ENCODE measurements at regions not wholly inside any gene's neighbourhood (a gene's known extent, or its start where the extent isn't known, plus 50 kb on each side); places are given as distances from the start of the nearest gene placed in this dataset.

DNA sequence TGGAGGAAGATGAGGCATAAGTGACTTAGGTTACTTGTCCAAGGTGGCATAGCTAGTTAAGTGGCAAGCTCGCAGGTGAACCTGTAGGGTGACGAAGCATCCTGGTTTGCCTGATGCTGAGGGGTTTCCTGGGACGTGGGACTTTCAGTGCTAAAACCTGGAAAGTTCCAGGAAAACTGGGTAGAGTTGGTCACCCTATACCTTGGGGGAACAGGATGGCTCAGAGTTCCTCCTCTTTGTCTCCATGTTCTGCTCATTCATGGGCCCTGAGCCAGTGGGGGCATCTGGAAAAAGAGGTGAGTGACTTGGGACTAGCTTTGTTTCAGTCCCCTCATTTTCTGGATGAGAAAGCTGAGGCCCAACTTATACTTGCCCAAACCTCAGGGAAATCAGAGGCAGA lies 268.0 kb upstream of the N4BP1 start:
- POLR2A ChIA-PET = no interaction called here

GRCh38 chr16:48870141-48870540 lies 260.2 kb upstream of the N4BP1 start:
- no peak overlapping the region for H2AFZ ChIP-seq (ENCODE audit: low read depth)
- no peaks in the 10 kb centered on the region for H3K9me3 ChIP-seq
- no peak overlapping the region for H3K9ac ChIP-seq
- POLR2A ChIA-PET = no interaction called here
- no peak overlapping the region for H3K27ac ChIP-seq (ENCODE audit: low read depth in 2 of 2, low read length in 1 of 2)
- no peak for DNase-seq
- H3K36me3 ChIP-seq (replicated peaks in 1 of 2; ENCODE audit: control insufficient read depth in 1 of 2, insufficient read depth in 2 of 2, low read length in 1 of 2) = no peaks in the 10 kb centered on the region
- CTCF ChIA-PET = no interaction called here
- no peaks in the 10 kb centered on the region for H3K27me3 ChIP-seq (ENCODE audit: insufficient read depth)
- H3K9me2 ChIP-seq = no peaks in the 10 kb centered on the region
- H3K4me3 ChIP-seq (ENCODE audit: low read depth in 2 of 2, low read length in 1 of 2) = no peak overlapping the region
- no peaks in the 10 kb centered on the region for H3F3A ChIP-seq (replicated peaks; ENCODE audit: insufficient read depth)
- H4K20me1 ChIP-seq (ENCODE audit: insufficient read depth) = no peaks in the 10 kb centered on the region
- TF ChIP-seq NRF1 (IDR thresholded peaks at IDR 0.05; ENCODE audit: low read depth, low read length) = no peak
- no peak for TF ChIP-seq TAF1 (IDR thresholded peaks at IDR 0.05; ENCODE audit: borderline replicate concordance, low read depth, low read length)
- TF ChIP-seq RAD21 (IDR thresholded peaks at IDR 0.05; ENCODE audit: low read length) = no peak
- no peak for TF ChIP-seq SMC3 (IDR thresholded peaks at IDR 0.05; ENCODE audit: low read depth, low read length)
- TF ChIP-seq RFX5 (IDR thresholded peaks at IDR 0.05; ENCODE audit: low read length) = no peak
- no peak for TF ChIP-seq FOXM1 (IDR thresholded peaks at IDR 0.05; ENCODE audit: low read depth)
- TF ChIP-seq, protein P1, sequence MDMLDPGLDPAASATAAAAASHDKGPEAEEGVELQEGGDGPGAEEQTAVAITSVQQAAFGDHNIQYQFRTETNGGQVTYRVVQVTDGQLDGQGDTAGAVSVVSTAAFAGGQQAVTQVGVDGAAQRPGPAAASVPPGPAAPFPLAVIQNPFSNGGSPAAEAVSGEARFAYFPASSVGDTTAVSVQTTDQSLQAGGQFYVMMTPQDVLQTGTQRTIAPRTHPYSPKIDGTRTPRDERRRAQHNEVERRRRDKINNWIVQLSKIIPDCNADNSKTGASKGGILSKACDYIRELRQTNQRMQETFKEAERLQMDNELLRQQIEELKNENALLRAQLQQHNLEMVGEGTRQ (IDR thresholded peaks at IDR 0.05; ENCODE audit: borderline replicate concordance, low read depth, low read length) = no peak
- TF ChIP-seq TCF12 (IDR thresholded peaks at IDR 0.05) = no peak
- TF ChIP-seq GATA2 (CRISPR knock-in tag; IDR thresholded peaks at IDR 0.05) = no peak
- no peak for TF ChIP-seq MXI1 (IDR thresholded peaks at IDR 0.05; ENCODE audit: low read depth, low read length)
- no peak for TF ChIP-seq NFIC (IDR thresholded peaks at IDR 0.05; ENCODE audit: borderline replicate concordance)
- TF ChIP-seq, protein P2, sequence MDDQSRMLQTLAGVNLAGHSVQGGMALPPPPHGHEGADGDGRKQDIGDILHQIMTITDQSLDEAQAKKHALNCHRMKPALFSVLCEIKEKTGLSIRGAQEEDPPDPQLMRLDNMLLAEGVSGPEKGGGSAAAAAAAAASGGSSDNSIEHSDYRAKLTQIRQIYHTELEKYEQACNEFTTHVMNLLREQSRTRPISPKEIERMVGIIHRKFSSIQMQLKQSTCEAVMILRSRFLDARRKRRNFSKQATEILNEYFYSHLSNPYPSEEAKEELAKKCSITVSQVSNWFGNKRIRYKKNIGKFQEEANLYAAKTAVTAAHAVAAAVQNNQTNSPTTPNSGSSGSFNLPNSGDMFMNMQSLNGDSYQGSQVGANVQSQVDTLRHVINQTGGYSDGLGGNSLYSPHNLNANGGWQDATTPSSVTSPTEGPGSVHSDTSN (IDR thresholded peaks at IDR 0.05) = no peak
- TF ChIP-seq MAX (IDR thresholded peaks at IDR 0.05; ENCODE audit: low read depth) = no peak
- TF ChIP-seq SIN3A (IDR thresholded peaks at IDR 0.05; ENCODE audit: borderline replicate concordance, low read depth, low read length) = no peak
- no peak for TF ChIP-seq RXRA (IDR thresholded peaks at IDR 0.05; ENCODE audit: borderline replicate concordance, low read depth)
- WGBS (ENCODE audit: low lambda C conversion rate) = 4% methylated on average over 1 of the region's 2 CpGs
- no peaks in the 10 kb centered on the region for H3K79me2 ChIP-seq (ENCODE audit: insufficient read depth)
- H3K4me2 ChIP-seq = no peak overlapping the region
- no peaks in the 10 kb centered on the region for H3K4me1 ChIP-seq (ENCODE audit: control insufficient read depth in 1 of 2, insufficient read depth in 2 of 2, low read depth in 1 of 2, low read length in 1 of 2)

More for the DNA sequence above, 268.0 kb upstream of the N4BP1 start:
- WGBS (ENCODE audit: low lambda C conversion rate) = 9% methylated on average over 3 of the region's 3 CpGs
- no peak overlapping the region for H3K4me2 ChIP-seq
- H4K20me1 ChIP-seq (ENCODE audit: insufficient read depth) = no peaks in the 10 kb centered on the region
- CTCF ChIA-PET = interaction anchor here (1.2 kb wide), 1 partner anchor 25 kb away, joined by 4 read pairs; no protein-coding TSS in a partner anchor
- no peaks in the 10 kb centered on the region for H3K79me2 ChIP-seq (ENCODE audit: insufficient read depth)
- H2AFZ ChIP-seq (ENCODE audit: low read depth) = no peak overlapping the region
- H3K9ac ChIP-seq = no peak overlapping the region
- H3K36me3 ChIP-seq (replicated peaks in 1 of 2; ENCODE audit: control insufficient read depth in 1 of 2, insufficient read depth in 2 of 2, low read length in 1 of 2) = no peaks in the 10 kb centered on the region
- TF ChIP-seq FOXM1 (IDR thresholded peaks at IDR 0.05; ENCODE audit: low read depth) (no peak), NRF1 (IDR thresholded peaks at IDR 0.05; ENCODE audit: low read depth, low read length) (no peak), EP300 (IDR thresholded peaks at IDR 0.05; ENCODE audit: borderline replicate concordance in 1 of 2, low read depth in 1 of 2, low read length in 1 of 2) (no peak), TAF1 (IDR thresholded peaks at IDR 0.05; ENCODE audit: borderline replicate concordance, low read depth, low read length) (no peak), ELF1 (IDR thresholded peaks at IDR 0.05) (no peak), POLR2AphosphoS5 (IDR thresholded peaks at IDR 0.05; ENCODE audit: low read depth, low read length) (no peak), GABPA (IDR thresholded peaks at IDR 0.05; ENCODE audit: low read depth) (no peak), GATA2 (CRISPR knock-in tag; IDR thresholded peaks at IDR 0.05) (no peak), TEAD4 (IDR thresholded peaks at IDR 0.05; ENCODE audit: borderline replicate concordance, insufficient read depth) (no peak)
- TF ChIP-seq, protein P2 (IDR thresholded peaks at IDR 0.05) = no peak
- TF ChIP-seq, protein P3, sequence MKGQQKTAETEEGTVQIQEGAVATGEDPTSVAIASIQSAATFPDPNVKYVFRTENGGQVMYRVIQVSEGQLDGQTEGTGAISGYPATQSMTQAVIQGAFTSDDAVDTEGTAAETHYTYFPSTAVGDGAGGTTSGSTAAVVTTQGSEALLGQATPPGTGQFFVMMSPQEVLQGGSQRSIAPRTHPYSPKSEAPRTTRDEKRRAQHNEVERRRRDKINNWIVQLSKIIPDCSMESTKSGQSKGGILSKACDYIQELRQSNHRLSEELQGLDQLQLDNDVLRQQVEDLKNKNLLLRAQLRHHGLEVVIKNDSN (IDR thresholded peaks at IDR 0.05; ENCODE audit: borderline replicate concordance, low read depth) = no peak
- TF ChIP-seq, protein P4, sequence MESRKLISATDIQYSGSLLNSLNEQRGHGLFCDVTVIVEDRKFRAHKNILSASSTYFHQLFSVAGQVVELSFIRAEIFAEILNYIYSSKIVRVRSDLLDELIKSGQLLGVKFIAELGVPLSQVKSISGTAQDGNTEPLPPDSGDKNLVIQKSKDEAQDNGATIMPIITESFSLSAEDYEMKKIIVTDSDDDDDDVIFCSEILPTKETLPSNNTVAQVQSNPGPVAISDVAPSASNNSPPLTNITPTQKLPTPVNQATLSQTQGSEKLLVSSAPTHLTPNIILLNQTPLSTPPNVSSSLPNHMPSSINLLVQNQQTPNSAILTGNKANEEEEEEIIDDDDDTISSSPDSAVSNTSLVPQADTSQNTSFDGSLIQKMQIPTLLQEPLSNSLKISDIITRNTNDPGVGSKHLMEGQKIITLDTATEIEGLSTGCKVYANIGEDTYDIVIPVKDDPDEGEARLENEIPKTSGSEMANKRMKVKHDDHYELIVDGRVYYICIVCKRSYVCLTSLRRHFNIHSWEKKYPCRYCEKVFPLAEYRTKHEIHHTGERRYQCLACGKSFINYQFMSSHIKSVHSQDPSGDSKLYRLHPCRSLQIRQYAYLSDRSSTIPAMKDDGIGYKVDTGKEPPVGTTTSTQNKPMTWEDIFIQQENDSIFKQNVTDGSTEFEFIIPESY (IDR thresholded peaks at IDR 0.05; ENCODE audit: borderline replicate concordance, low read depth) = no peak
- H3K9me2 ChIP-seq = no peaks in the 10 kb centered on the region
- no peak overlapping the region for H3K4me3 ChIP-seq (ENCODE audit: low read depth in 2 of 2, low read length in 1 of 2)
- no peak overlapping the region for H3K27ac ChIP-seq (ENCODE audit: low read depth in 2 of 2, low read length in 1 of 2)
- H3K9me3 ChIP-seq = no peaks in the 10 kb centered on the region
- DNase-seq = no peak
- no peaks in the 10 kb centered on the region for H3K27me3 ChIP-seq (ENCODE audit: insufficient read depth)
- no peaks in the 10 kb centered on the region for H3F3A ChIP-seq (replicated peaks; ENCODE audit: insufficient read depth)
- no peaks in the 10 kb centered on the region for H3K4me1 ChIP-seq (ENCODE audit: control insufficient read depth in 1 of 2, insufficient read depth in 2 of 2, low read depth in 1 of 2, low read length in 1 of 2)
